HG02970 (cell line): ENCODE measurements at regions not wholly inside any gene's neighbourhood (a gene's known extent, or its start where the extent isn't known, plus 50 kb on each side); places are given as distances from the start of the nearest gene placed in this dataset.
"Not testable (repeated sequence)": the region's sequence is repeated elsewhere in the genome, so short reads cannot be mapped to it uniquely, and the experiment has no call there.

ENCODE experiments used
- ATAC-seq: cut with Tn5 transposase; IDR thresholded peaks from one replicate; pipeline ENCODE4 v1.9.1; 2021; ENCODE audit warnings: mild to moderate bottlenecking, moderate library complexity, moderate number of reproducible peaks; ENCODE audit not compliant: unreplicated experiment, low FRiP score

DNA sequence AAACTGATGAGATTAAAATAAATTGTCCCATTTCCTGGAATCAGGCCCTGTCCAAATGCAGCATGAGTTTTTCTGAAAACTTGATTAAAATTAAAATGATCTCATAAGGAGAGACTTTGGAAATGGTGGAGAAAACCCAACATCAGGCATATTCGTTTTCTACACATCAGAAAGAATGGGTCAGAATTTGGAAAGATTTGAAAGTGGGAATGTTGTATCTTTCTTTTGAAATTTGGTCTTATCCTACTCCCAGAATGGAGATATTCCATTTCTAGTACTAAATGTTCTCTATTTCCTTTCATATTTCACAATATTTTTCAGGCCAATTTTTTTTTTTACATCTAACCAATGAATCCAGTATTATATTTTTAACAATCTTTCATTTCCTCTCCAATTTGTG is 223.9 kb upstream of the RXFP2 start:
- ATAC-seq, result no peak

DNA sequence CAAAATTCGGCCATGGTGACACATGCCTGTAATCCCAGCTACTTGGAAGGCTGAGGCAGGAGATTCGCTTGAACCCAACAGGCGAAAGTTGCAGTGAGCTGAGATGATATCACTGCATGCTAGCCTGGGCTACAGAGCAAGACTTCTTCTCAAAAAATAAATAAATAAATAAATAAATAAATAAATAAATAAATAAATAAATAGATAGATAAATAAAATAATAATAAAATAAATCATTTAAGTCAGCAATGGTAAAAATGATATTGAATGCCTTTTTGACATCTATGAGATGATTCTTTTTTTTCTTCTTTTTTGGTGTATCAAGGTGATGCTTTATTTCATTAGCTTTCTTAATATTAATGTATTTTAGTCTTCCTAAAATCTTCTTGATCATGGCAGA is 221.7 kb upstream of the RXFP2 start:
- no peak for ATAC-seq

DNA sequence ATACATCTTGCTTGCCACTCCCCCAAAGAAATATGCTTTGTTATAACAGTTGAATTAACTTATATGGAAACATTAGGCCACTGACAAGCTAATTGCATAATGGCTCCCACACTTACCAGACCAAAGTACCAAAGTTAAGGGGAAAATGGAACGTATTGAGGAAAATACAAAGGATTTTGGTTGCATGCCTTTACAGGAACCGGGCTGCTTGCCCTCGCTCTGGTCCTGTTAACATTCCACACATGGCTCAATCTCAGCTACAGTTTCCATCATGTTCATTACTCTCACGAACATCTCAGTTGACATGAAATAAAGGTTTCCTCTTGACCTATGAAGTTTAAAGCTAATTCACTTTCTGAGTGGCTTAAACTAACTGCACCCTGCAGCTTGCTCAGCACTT is 220.7 kb upstream of the RXFP2 start:
- no peak for ATAC-seq

DNA sequence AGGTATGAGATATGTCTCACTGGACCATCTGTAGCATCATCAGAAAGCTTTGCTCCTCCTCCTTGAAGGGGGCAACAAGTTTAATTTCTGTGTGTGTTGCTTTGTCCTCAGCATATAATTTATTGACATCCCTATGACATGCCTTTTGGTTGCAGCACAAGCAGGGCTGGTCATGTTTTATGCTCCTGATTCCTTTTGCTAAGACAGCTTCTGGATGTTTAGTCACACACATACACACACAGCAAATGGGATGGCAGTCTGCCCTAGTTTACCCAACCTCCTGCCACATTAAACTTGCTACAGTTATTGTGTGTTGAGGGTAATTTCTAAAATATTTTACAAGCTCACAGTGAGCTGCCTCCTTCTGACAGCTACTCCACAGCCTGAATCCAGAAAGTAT is 217.9 kb upstream of the RXFP2 start:
- ATAC-seq, result no peak

DNA sequence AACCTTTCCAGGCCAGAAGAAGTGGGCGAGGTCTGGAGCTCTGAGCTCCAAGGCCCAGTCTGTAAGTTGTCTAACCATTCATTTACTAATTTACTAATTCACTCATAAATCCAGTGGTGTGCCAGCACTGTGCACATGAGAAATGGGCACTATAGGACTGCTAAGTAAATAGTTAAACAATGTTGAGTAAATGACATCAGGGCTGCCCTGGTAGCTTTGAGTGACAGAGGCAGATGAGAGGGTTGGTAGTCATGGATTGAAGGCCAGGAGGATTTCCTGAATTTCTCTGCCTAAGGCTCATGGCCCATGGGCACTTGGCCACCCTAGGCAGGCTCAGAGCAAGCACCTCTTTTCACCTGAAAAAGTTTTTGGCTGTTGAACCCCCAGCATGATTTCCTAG is 216.9 kb upstream of the RXFP2 start:
- no peak for ATAC-seq

DNA sequence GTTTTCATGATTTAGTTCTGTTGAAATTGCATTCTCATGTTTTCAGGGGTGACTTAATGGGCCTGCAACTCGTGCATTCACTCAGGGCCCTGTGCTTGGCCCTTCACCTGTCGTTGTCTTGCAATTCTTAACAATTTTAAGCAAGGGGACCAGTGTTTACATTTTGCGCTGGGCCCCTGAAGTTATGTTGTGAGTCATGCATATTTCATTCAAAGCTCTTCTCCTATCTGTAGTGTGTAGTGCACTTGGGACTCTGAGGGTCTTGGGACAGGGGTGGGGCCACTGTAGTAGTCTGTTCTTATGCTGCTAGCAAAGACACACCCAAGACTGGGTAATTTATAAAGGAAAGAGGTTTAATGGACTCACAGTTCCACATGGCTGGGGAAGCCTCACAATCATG is 211.2 kb upstream of the RXFP2 start:
- ATAC-seq, result no peak

DNA sequence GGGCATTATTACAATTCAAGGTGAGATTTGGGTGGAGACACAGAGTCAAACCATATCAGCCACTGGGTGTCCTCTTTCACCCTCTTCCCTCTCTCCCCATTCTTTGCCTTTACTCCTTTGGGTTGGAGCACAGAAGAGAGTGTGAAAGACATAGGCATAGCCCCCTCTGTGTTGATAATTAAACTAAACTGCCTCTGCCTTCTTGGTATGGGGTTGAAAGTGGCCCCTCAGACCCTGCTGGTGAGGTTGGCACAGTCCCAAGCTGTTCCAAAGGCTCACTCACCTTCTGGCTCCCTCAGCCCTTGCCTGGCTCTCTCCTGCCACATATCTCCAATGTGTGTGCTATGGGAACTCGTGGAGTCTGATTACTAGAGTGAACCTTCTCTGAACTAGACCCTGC is 210.6 kb upstream of the RXFP2 start:
- no peak for ATAC-seq

DNA sequence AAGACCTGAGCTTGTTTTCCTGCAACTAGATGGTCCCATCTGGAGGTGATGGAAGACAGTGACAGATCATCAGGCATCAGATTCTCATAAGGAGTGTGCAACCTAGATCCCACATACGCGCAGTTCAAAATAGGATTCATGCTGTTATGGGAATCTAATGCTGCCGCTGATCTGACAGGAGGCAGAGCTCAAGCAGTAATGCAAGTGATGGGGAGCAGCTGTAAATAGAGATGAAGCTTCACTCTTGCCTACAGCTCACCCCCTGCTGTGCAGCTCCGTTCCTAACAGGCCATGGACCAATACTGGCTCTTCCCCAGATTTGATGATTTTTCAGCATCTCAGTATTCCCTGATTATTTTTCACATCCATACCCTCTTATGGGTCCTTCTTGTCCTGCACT is 208.4 kb upstream of the RXFP2 start:
- no peak for ATAC-seq

DNA sequence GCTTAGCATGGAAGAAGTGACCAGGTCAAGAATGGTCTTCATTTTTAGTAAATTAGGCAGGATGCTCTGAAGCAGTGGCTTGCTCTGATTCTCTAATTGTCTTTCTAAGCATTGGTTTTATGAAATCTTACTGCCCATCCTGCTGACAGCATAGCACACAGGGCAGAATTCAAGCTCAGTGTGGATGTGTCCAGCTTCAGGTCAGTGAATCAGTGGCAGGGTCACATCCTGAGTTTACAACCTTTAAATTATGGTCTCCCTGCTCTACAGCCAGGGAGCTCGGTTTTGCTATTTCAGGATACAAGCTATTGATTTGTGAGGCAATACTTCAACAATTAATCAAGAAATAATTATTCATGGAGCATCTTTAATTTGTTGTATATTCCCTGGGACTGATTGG is 202.3 kb upstream of the RXFP2 start:
- no peak for ATAC-seq

DNA sequence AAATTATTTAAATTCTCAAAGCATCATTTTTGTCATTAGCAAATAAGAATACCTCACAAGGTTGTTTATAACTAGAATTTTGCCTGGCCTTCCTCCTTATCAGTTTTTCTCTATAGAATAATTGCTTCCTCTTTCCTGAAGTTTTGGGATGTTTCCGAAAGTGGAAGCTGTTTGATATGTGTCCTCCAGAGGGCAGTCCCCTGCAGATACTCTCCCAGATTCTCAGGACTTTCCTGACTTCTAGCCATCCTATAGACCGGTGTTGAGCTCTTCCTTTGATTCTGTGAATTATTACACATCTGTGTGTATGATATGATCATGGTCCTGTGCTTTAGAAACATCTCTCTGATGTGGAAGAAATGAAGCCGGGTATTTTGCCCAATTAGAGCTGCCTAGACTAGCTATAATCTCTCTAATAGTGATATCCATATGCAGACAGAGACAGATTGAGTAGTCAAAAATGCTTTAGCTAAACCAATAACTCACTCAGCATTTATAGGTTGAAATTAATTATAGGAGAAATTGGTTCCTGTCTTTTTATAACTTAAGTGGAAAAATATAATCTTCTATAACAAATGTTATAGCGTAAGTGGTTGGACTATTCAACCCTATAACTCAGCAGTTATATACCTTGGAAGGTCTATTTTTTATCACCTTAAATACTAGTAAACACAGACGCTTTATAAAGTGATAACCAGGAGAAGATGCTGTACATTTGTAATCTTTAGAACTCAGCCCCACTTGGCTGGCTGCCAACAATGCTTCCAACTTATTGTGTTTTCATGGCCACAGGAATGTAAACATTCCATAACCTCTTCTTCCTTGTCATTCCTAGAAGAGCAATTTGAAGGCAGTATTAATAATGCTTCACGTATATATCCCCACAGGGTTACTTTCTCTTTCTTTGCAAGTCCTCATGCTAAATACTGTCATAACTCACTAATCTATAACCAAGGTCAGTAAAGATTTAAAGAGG is 201.0 kb upstream of the RXFP2 start:
- ATAC-seq, result no peak

DNA sequence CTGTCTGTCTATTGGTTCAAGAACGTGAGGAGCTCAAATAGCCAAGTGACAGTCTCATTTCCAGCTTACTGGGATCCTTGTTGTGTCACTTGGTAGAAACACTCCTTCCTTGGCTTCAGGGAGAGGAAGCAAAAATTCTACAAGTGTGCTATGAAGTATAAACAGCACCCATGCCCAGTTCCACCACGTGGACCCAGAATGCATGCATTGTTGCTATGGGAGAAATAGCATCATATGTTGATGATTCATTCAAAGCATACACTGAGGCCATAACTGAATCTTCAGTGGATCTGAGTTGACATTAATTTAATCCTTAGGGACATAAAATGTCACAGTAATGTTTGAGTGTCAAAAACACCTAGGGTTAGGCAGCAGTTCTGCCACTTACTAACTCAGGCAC is 199.0 kb upstream of the RXFP2 start:
- ATAC-seq, result no peak

DNA sequence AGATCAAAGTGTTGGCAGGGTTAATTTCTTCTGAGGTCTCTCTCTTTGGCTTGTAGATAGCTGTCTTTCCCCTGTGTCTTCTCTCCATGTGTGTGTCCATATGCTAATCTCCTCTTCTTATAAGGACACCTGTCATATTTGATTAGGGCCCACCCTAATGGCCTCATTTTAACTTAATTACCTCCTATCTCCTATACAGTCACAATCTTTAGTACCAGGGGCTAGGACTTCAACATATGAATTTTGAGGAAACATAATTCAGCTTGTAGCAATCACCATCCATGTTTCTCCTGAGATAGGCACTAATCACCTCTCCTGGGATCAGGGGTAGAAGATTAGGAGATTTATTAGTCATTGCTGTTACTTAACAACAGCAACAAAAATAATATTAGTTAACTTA is 196.1 kb upstream of the RXFP2 start:
- no peak for ATAC-seq

DNA sequence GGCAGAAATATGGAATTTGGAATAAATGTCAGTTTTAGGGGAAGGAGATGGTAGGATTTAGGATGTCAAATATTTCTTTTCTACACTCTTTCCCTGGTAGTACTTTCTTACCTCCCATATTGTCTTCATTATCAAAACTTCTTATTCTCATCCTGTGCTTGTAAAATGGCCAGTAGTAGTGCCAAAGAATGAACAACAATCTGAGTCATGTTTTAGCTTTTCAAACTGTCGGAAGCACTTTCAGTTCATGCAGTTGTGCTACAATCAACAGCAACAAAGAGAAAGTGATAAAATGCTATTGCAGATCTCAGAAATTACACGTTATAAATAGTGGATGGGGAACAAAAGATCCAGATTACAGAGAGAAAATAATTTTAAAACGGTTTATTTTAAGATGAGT is 193.7 kb upstream of the RXFP2 start:
- ATAC-seq, result no peak

DNA sequence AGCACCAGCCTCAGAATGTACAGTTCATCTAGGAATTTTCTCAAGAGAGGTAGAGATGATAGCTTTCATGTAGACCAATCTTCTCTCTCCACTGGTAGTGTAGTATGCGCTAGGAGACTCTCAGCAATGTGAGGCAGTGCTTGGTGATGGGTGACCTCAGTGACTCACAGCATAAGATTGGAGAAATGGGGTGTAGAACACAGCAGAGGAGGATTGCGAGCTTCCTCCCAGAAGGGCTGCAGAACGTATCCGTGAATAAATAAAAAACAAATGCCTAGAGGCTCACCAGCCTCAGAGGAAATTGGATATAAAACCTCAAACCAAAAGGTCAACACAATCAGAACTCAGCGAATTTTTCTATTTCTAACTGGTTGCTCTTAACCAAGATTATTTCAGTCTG is 182.9 kb upstream of the RXFP2 start:
- no peak for ATAC-seq

DNA sequence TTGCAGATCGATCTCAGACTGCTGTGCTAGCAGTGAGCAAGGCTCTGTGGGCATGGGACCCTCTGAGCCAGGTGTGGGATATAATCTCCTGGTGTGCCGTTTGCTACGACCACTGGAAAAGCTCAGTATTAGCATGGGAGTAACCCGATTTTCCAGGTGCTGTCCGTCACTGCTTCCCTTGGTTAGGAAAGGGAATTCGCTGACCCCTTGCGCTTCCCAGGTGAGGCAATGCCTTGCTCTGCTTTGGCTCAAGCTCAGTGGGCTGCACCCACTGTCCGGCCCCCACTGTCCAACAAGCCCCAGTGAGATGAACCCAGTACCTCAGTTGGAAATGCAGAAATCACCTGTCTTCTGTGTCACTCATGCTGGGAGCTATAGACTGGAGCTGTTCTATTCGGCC is 155.1 kb upstream of the RXFP2 start:
- not testable (repeated sequence) for ATAC-seq

DNA sequence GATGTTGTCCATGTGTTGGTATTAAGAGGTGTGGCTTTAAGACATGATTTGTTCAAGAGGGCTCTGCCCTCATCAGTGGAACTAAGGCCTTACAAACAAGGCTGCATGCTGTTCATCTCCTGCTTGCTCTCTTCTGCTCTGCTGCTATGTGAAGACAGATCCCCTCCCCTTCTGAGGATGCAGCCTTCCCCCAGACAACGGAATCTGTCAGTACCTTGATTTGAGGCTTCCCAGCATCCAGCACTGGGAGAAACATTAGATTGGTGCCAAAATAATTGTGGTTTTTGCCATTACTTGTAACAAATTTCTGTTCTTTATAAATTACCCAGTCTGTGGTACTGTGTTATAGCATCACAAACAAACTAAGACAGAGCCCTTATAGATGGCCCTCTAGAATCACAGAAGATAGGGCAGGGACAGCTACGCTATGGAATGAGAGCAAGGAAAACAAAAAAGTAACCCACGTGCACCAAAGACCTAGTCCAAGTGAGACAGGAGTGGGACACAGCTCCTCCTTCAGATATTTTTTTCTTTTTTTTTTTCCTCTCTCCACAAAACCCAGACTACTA is 151.5 kb upstream of the RXFP2 start:
- ATAC-seq, result no peak

DNA sequence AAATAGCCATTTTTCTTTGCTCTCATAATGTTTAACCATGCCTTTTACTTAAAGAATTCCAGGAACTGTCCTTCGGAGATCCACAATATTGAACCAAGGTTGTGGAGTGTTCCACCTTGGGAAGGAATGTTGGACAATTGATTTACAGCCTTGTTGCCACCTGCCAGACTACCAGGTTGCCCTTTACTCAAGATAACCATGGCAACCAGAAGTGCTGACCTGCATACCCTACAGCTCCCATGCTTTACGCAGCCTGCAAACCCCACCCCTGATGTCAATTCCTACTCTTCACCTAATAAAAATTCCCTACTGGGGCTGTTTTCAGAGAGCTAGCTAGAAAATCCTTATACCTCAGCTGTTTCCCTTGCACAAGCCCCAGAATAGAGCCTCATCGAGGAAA is 151.0 kb upstream of the RXFP2 start:
- ATAC-seq, result no peak

DNA sequence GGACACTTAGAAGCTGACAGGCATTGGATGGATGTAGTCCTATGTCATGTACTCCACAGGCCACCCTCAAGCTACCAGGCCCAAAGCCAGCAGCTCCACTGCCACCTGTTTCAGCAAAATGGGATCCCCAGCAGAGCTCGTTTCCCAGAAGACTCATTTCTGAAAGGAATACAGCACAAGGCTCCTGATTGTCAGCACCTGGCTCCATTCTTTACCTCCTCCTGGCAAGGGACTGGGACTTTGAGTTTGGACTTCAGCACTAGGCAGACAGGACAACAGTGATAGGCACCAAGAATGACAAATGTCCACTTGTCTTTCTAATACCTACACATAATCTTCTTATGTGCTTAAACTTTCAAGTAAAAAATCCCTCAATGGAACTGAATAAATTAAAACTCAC is 150.4 kb upstream of the RXFP2 start:
- no peak for ATAC-seq

DNA sequence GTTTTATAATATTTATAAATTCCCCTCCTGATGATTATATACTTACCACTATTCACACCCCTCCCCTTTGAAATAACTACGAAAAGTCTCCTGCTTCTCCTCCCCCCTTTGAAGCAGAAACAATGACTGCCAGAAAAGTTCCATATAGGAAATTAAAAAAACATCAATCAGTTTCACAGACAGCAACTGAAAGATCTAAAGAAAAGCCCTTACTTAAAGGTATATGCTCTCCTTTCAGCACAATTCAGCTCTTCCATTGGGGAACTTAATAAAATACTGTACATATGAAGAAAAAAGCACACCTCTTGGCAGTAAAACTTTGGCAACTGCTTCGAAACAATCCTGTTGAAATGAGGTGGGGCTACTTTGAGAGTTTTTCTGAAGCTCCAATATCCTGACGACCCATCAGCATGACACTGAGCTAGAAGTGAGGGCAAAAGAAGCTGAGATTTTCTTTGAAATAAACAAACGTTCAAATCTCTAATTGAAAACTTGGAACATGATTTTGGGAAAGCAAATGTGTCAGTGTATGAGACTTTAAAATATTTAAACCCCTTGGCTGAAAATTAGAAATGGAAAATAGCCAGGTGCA is 147.6 kb upstream of the RXFP2 start:
- ATAC-seq, result no peak

DNA sequence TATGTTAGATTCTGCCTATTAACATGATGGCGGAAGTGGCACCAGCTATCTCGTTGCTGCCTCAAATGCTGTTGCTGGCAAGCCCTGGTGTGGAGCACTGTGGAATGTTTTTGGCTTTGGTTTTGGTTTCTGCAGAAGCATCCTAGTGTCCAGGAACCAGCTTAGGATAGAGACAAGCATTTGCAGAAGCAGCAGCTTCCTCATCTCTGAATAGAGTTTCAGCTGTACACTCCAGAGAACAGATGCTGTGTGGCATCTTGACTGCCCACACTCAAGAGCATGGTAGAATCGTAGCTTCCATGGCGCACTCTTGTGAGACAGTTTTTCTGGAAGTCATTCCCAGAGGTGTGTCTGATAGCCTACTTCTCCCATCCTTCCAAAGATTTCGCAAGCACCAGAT is 145.3 kb upstream of the RXFP2 start:
- no peak for ATAC-seq

DNA sequence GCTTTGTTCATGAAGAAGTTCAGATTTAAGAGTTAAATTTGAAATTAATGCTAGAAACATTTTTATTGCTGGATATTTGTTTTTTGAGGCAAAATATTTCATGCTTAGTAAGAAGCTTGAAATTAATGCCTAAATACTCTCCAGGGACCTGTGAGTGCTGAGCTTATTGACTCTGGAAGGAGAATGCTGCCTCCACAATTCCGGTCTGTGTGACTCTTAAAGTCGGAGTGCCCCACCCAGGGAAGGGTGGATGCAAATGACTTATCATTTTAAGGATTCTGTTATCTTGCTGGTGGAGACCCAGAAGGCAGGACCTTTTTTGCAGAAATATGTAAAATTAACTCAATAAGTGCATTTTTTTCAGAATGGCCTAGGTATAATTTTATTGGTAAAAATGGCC is 143.8 kb upstream of the RXFP2 start:
- no peak for ATAC-seq

DNA sequence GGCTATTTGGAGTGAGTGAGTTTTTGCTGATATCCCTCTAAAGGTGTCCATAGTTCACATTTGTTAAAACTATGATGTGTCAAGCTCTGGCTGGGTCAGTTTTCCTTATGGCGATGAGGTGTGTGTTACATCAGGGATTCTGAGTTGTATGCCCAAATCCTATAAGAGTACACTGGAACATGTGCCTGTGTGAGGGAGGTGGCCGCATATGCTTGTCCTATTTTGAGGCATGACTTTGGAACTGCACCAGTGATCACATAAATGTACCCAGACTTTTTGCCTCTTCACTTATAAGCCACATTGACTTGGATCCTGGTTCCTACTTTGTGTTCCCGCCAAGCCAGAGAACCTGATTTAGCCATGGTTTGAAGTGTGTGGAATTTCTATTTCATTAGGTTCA is 140.3 kb upstream of the RXFP2 start:
- no peak for ATAC-seq
